Liver (tissue), 3 donors: ENCODE measurements at regions not wholly inside any gene's neighbourhood (a gene's known extent, or its start where the extent isn't known, plus 50 kb on each side); places are given as distances from the start of the nearest gene placed in this dataset.

Experiments
- HNF4G ChIP-seq: IDR thresholded peaks from 2 replicates; pipeline ENCODE4 v1.6.1; 2016; ENCODE audit warnings: antibody characterized with exemption
- REST ChIP-seq: IDR thresholded peaks from 2 replicates; pipeline ENCODE4 v1.6.1; 2016; ENCODE audit warnings: antibody characterized with exemption, mild to moderate bottlenecking
- SP1 ChIP-seq: IDR thresholded peaks from 2 replicates; pipeline ENCODE4 v1.6.1; 2018; ENCODE audit warnings: antibody characterized with exemption, mild to moderate bottlenecking
- YY1 ChIP-seq: IDR thresholded peaks from 2 replicates; pipeline ENCODE4 v1.6.1; 2016; ENCODE audit warnings: antibody characterized with exemption, mild to moderate bottlenecking
- ZBTB33 ChIP-seq: IDR thresholded peaks from 2 replicates; pipeline ENCODE4 v1.6.1; 2016; ENCODE audit warnings: antibody characterized with exemption
- TF ChIP-seq, protein P1 (sequence below): fragments of 150-350 bp; IDR thresholded peaks from 2 replicates; pipeline ENCODE4 v1.5.1; 2017; ENCODE audit warnings: improper control_type of control experiment, low read depth, low read length; ENCODE audit not compliant: missing input control
- donor health status: healthy.
- donor health status: healthy.

DNA sequence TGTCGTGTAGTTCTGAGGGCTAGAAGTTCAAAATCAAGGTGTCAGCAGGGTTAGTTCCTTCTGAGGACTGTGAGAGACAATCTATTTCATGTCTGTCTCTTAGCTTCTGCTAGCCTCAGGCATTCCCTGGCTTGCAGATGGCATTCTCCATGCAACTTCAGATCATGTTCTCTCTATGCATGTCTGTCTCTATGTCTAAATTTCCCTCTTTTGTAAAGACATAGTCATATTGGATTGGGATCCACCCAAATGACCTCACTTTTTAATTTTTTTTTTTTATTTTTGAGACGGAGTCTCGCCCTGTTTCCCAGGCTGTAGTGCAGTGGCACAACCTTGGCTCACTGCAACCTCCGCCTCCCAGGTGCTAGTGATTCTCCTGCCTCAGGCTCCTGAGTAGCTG is 104.6 kb downstream of the RAP2B start:
- TF ChIP-seq, protein P1, sequence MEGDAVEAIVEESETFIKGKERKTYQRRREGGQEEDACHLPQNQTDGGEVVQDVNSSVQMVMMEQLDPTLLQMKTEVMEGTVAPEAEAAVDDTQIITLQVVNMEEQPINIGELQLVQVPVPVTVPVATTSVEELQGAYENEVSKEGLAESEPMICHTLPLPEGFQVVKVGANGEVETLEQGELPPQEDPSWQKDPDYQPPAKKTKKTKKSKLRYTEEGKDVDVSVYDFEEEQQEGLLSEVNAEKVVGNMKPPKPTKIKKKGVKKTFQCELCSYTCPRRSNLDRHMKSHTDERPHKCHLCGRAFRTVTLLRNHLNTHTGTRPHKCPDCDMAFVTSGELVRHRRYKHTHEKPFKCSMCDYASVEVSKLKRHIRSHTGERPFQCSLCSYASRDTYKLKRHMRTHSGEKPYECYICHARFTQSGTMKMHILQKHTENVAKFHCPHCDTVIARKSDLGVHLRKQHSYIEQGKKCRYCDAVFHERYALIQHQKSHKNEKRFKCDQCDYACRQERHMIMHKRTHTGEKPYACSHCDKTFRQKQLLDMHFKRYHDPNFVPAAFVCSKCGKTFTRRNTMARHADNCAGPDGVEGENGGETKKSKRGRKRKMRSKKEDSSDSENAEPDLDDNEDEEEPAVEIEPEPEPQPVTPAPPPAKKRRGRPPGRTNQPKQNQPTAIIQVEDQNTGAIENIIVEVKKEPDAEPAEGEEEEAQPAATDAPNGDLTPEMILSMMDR = no peak
- TF ChIP-seq SP1 (no peak), REST (no peak), YY1 (no peak), ZBTB33 (no peak), HNF4G (no peak)
